ENCODE measurements at regions not wholly inside any gene's neighbourhood (a gene's known extent, or its start where the extent isn't known, plus 50 kb on each side); places are given as distances from the start of the nearest gene placed in this dataset.

GRCh38 chr15:91520850-91521249 lies 332.7 kb upstream of the SLCO3A1 start:
- TF ChIP-seq RNF2 (conservative IDR thresholded peaks at IDR 0.05; ENCODE audit: low read depth) = no peak
- TF ChIP-seq HMGXB4 (CRISPR knock-in tag; IDR thresholded peaks at IDR 0.05; ENCODE audit: borderline replicate concordance in 1 of 2, low read depth in 1 of 2) = no peak
- TF ChIP-seq HNRNPLL (IDR thresholded peaks at IDR 0.05; ENCODE audit: low read depth, low read length, poor library complexity, severe bottlenecking) = no peak
- no peak for TF ChIP-seq TCF7 (IDR thresholded peaks at IDR 0.05; ENCODE audit: low read depth)
- no peak for TF ChIP-seq SMC3 (IDR thresholded peaks at IDR 0.05; ENCODE audit: low read length)
- no peak for TF ChIP-seq FOXP4 (CRISPR knock-in tag; IDR thresholded peaks at IDR 0.05)
- no peak for TF ChIP-seq ZNF501 (CRISPR knock-in tag; IDR thresholded peaks at IDR 0.05)
- TF ChIP-seq NR2F6 (IDR thresholded peaks at IDR 0.05) = no peak
- TF ChIP-seq NR2F6 (CRISPR knock-in tag; IDR thresholded peaks at IDR 0.05) = no peak
- no peak for TF ChIP-seq CREB1 (IDR thresholded peaks at IDR 0.05)
- TF ChIP-seq CREB1 (CRISPR knock-in tag; IDR thresholded peaks at IDR 0.05) = no peak
- TF ChIP-seq ARNT (IDR thresholded peaks at IDR 0.05) = no peak
- no peak for TF ChIP-seq ZNF512B (CRISPR knock-in tag; IDR thresholded peaks at IDR 0.05; ENCODE audit: borderline replicate concordance)
- no peak for TF ChIP-seq ZMYM2 (CRISPR knock-in tag; IDR thresholded peaks at IDR 0.05)
- TF ChIP-seq ZNF747 (CRISPR knock-in tag; IDR thresholded peaks at IDR 0.05; ENCODE audit: borderline replicate concordance) = no peak

Measured in HepG2 (cell line).